Adrenal gland (tissue), 9 donors: ENCODE measurements at regions not wholly inside any gene's neighbourhood (a gene's known extent, or its start where the extent isn't known, plus 50 kb on each side); places are given as distances from the start of the nearest gene placed in this dataset.

Experiments used
- DNase-seq, 7 donors: peaks; one replicate each; pipeline ENCODE4 v3.0.0-alpha.2; 2019 to 2020
- H3K27ac ChIP-seq, 5 donors: fragments of 200-600 bp; sonication (generic) in 4 of 5; 1 replicate in 3 of 5; 2 replicates in 2 of 5; pipeline versions ENCODE4 v1.5.1 to v1.8.0; 2016 to 2020; ENCODE audit warnings: mild to moderate bottlenecking in 1 of 5
- H3K27me3 ChIP-seq: fragments of 200-600 bp; 2 replicates; pipeline ENCODE4 v1.8.0; 2021
- H3K36me3 ChIP-seq, 2 donors: fragments of 200-600 bp; replicated peaks in 1 of 2; 1 replicate in 1 of 2; 2 replicates in 1 of 2; pipeline versions ENCODE4 v1.5.1 to v1.8.0; 2018 to 2022
- H3K4me1 ChIP-seq, 2 donors: fragments of 200-600 bp; replicated peaks in 1 of 2; 1 replicate in 1 of 2; 2 replicates in 1 of 2; pipeline versions ENCODE4 v1.5.1 to v1.8.0; 2018 to 2021
- H3K4me3 ChIP-seq, 4 donors: fragments of 200-600 bp; sonication (generic) in 3 of 4; one replicate each; pipeline ENCODE4 v1.5.1; 2016 to 2018
- H3K9me3 ChIP-seq, 3 donors: fragments of 200-600 bp; sonication (generic) in 1 of 3; replicated peaks in 1 of 3; 1 replicate in 2 of 3; 2 replicates in 1 of 3; pipeline versions ENCODE4 v1.5.1 to v1.8.0; 2016 to 2021
- POLR2A ChIP-seq, 2 donors: fragments of 450-650 bp; IDR thresholded peaks; one replicate each; pipeline ENCODE4 v1.6.1; 2017; ENCODE audit warnings: antibody characterized with exemption in 2 of 2, mild to moderate bottlenecking in 2 of 2, moderate library complexity in 1 of 2
- WGBS, 4 donors: extraction: QIAGEN DNeasy Blood & Tissue Kit in 2 of 4; methylation state at CpG; one replicate each; pipeline versions ENCODE4 v1.1.5 to v1.1.7; 2013 to 2017; 5-methylcytosine and 5-hydroxymethylcytosine counted together
- intact Hi-C, 2 donors: fragments of 100-400 bp; cut with DNase I; formaldehyde crosslinking; loops; one replicate each; pipeline versions ENCODE4 v1.14.1 to v1.15.0; 2022 to 2023
- TF ChIP-seq, protein P1 (sequence below), 6 experiments: fragments of 450-650 bp in 4 of 6; fragments of 200-600 bp in 2 of 6; sonication (generic) in 1 of 6; IDR thresholded peaks; 1 replicate in 5 of 6; 2 replicates in 1 of 6; pipeline versions ENCODE4 v1.5.1 to v1.8.0; 2016 to 2021; ENCODE audit warnings: antibody characterized with exemption in 6 of 6, mild to moderate bottlenecking in 2 of 6, moderate library complexity in 1 of 6
- donor health status: healthy with polysubstance abuse.
- donor health status: Bipolar disorder and iron deficiency.
- donor health status: DM: yes; HTN: yes; CAD: no.
- donor health status: DM: no; HTN: no; CAD: no.
- donor health status: DM: no; HTN: no; CAD: no.

DNA sequence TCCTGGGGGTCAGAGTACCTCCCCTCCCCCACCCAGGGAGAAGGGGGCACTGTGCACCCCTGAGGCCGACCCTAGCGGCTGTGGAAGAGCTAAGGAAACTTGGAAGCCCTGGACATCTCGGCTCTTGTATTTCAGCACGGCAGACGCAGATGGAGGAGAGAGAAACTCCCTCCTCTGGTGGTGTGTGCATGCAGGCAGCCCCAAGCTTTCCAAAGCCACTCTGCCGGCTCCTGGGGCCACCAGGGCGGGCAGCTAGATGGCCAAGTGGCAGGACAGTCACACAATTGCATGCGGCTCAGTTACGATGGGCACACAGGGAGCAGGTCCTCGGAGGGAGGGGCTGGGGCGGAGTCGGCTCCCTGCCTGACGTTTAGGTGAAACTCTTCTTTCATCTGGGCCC lies 195.5 kb downstream of the RBFOX3 start:
- no peaks in the 10 kb centered on the region for H3K9me3 ChIP-seq
- no peaks in the 10 kb centered on the region for H3K36me3 ChIP-seq
- H3K4me1 ChIP-seq, result no peaks in the 10 kb centered on the region
- no peak for DNase-seq
- no peak overlapping the region for H3K4me3 ChIP-seq
- WGBS, 4 donors, result 30 to 52% (median 37%) methylated on average over 10 to 13 of the region's 13 CpGs
- intact Hi-C loops, result no loop called here
- H3K27me3 ChIP-seq, result peaks cover 22% of the 10 kb centered on the region
- TF ChIP-seq, protein P1, sequence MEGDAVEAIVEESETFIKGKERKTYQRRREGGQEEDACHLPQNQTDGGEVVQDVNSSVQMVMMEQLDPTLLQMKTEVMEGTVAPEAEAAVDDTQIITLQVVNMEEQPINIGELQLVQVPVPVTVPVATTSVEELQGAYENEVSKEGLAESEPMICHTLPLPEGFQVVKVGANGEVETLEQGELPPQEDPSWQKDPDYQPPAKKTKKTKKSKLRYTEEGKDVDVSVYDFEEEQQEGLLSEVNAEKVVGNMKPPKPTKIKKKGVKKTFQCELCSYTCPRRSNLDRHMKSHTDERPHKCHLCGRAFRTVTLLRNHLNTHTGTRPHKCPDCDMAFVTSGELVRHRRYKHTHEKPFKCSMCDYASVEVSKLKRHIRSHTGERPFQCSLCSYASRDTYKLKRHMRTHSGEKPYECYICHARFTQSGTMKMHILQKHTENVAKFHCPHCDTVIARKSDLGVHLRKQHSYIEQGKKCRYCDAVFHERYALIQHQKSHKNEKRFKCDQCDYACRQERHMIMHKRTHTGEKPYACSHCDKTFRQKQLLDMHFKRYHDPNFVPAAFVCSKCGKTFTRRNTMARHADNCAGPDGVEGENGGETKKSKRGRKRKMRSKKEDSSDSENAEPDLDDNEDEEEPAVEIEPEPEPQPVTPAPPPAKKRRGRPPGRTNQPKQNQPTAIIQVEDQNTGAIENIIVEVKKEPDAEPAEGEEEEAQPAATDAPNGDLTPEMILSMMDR (IDR thresholded peaks at IDR 0.05), result no peak
- no peak for TF ChIP-seq POLR2A (IDR thresholded peaks at IDR 0.05)
- H3K27ac ChIP-seq, result no peak overlapping the region

DNA sequence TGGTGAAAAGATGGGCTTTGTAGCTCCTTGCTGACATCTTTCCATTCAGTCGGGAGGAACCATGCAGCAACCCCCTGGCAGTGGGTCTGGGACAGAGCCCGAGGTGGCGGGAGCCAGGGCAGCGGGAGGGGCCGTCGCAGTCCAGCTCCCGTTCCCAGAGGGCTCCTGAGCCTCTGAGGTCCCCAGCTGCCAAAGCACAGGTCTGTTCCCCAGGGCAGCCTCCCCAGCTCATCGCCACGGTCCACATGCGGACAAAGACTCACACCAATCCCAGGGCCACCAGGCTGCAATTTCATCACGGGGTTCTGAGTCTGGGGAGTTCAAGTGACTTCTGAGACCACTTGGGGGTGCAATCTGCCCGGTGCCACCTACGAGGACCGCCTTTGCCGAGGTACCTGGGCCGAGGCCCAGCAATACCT lies 196.0 kb downstream of the RBFOX3 start:
- intact Hi-C loops, result no loop called here
- Histone ChIP-seq H3K4me1 (no peaks in the 10 kb centered on the region), H3K27ac (no peak overlapping the region), H3K27me3 (peaks cover 22% of the 10 kb centered on the region), H3K4me3 (no peak overlapping the region), H3K36me3 (no peaks in the 10 kb centered on the region), H3K9me3 (no peaks in the 10 kb centered on the region)
- no peak for TF ChIP-seq POLR2A (IDR thresholded peaks at IDR 0.05)
- TF ChIP-seq, protein P1 (IDR thresholded peaks at IDR 0.05), result no peak
- 31 to 62% (median 56%) methylated on average over 6 to 16 of the region's 16 CpGs for WGBS, 4 donors
- DNase-seq, result no peak

DNA sequence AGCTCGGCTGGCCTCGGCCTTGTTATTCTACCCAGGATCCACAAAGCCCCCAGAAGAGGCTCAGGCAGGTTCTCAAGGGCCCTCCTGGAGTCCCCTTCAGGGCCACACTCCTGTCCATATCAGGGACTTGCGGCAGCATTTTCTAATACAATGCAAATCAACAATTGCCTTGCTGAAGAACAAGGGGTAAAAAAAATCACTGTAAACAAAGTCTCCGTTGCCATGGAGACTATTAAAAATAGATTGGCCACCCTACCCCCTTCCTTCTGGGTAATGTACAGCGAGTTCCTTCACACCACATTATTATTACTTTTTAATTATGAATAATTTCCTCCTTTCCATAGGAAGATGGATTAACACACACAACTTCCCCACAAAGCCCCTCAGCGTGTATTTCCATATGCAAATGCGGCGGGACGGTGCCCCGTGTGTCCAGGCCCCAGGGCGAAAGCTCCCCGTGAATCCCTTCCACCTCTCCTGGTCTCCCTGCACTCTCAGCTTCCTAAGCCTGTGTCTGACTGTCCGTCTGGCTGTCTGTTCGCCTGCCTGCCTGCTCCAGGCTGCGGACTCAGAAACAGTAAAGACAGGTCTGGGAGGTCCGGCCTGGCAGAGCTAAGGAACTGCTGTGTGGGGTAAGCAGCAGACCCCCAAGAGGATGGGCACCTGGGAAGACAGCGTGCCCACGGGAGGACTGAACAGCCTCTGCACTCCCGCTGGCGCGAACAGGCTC lies 196.6 kb downstream of the RBFOX3 start:
- DNase-seq, result no peak
- Histone ChIP-seq H3K36me3 (no peaks in the 10 kb centered on the region), H3K27ac (no peak overlapping the region), H3K27me3 (peaks cover 22% of the 10 kb centered on the region), H3K4me1 (no peaks in the 10 kb centered on the region), H3K4me3 (no peak overlapping the region), H3K9me3 (no peaks in the 10 kb centered on the region)
- WGBS, 4 donors, result 61 to 76% (median 68%) methylated on average over 16 to 21 of the region's 21 CpGs
- intact Hi-C loops, result no loop called here
- TF ChIP-seq, protein P1 (IDR thresholded peaks at IDR 0.05), result no peak
- no peak for TF ChIP-seq POLR2A (IDR thresholded peaks at IDR 0.05)

DNA sequence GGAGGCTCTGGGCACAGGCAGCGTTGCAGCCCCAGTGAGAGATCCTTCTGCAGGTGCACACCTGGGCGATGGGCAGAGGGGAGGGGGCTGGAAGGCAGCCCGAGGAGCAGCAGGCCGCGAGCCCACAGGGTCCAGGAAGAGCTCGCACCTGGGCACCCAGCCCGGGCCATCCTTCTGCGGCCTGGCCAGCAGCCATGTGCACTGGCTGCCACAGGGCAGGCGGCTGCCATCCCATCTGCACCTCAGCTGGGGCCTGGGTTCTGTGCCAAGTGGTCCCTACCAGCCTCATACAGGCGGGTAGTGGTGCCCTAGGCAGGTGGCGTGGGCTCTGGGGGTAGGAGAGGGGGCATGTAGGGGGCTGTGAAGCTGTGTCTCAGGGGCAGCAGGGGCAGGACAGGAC lies 197.2 kb downstream of the RBFOX3 start:
- 51 to 82% (median 69%) methylated on average over 6 to 11 of the region's 11 CpGs for WGBS, 4 donors
- H3K36me3 ChIP-seq, result no peaks in the 10 kb centered on the region
- no peak overlapping the region for H3K27ac ChIP-seq
- DNase-seq, result no peak
- no peaks in the 10 kb centered on the region for H3K4me1 ChIP-seq
- H3K9me3 ChIP-seq, result no peaks in the 10 kb centered on the region
- H3K4me3 ChIP-seq, result no peak overlapping the region
- intact Hi-C loops, result no loop called here
- TF ChIP-seq, protein P1 (IDR thresholded peaks at IDR 0.05), result no peak
- no peak for TF ChIP-seq POLR2A (IDR thresholded peaks at IDR 0.05)
- H3K27me3 ChIP-seq, result peaks cover 22% of the 10 kb centered on the region
